ENCODE measurements at regions not wholly inside any gene's neighbourhood (a gene's known extent, or its start where the extent isn't known, plus 50 kb on each side); places are given as distances from the start of the nearest gene placed in this dataset.

- H3K4me3 ChIP-seq, result no peak overlapping the region
- no peak overlapping the region for H3K27ac ChIP-seq
- H3K36me3 ChIP-seq, result no peaks in the 10 kb centered on the region
- H3K4me1 ChIP-seq, result no peaks in the 10 kb centered on the region
- no peak overlapping the region for H3K9ac ChIP-seq (ENCODE audit: low read depth in 2 of 2, low read length in 2 of 2)
- no peaks in the 10 kb centered on the region for H3K27me3 ChIP-seq
- intact Hi-C loops (cut with DNase I), result no loop called here
- TF ChIP-seq CTCF (IDR thresholded peaks at IDR 0.05), result no peak
- DNase-seq, result peak; percentile 25
- H3K9me3 ChIP-seq, result no peaks in the 10 kb centered on the region
Measured at GRCh38 chr2:173607606-173608311, 253.1 kb downstream of the CDCA7 start.

- intact Hi-C loops (cut with DNase I), result no loop called here
- H3K36me3 ChIP-seq, result no peaks in the 10 kb centered on the region
- no peak for TF ChIP-seq CTCF (IDR thresholded peaks at IDR 0.05)
Measured at GRCh38 chr2:173611121-173611520, 256.4 kb downstream of the CDCA7 start.

GRCh38 chr2:173612354-173612753 is 257.7 kb downstream of the CDCA7 start:
- Histone ChIP-seq H3K4me3 (no peak overlapping the region), H3K27ac (no peak overlapping the region), H3K9ac (ENCODE audit: low read depth in 2 of 2, low read length in 2 of 2) (no peak overlapping the region), H3K36me3 (no peaks in the 10 kb centered on the region), H3K9me3 (no peaks in the 10 kb centered on the region), H3K4me1 (no peaks in the 10 kb centered on the region), H3K27me3 (no peaks in the 10 kb centered on the region)
- intact Hi-C loops (cut with DNase I), result no loop called here
- TF ChIP-seq CTCF (IDR thresholded peaks at IDR 0.05), result no peak
- DNase-seq, result no peak

More at GRCh38 chr2:173611121-173611520, 256.4 kb downstream of the CDCA7 start:
- Histone ChIP-seq H3K9me3 (no peaks in the 10 kb centered on the region), H3K4me3 (no peak overlapping the region), H3K9ac (ENCODE audit: low read depth in 2 of 2, low read length in 2 of 2) (no peak overlapping the region), H3K27me3 (no peaks in the 10 kb centered on the region), H3K27ac (no peak overlapping the region), H3K4me1 (no peaks in the 10 kb centered on the region)
- DNase-seq, result no peak

- Histone ChIP-seq H3K36me3 (no peaks in the 10 kb centered on the region), H3K27ac (no peak overlapping the region), H3K9ac (ENCODE audit: low read depth in 2 of 2, low read length in 2 of 2) (no peak overlapping the region), H3K4me3 (no peak overlapping the region), H3K4me1 (no peaks in the 10 kb centered on the region), H3K27me3 (no peaks in the 10 kb centered on the region), H3K9me3 (no peaks in the 10 kb centered on the region)
- no peak for DNase-seq
- intact Hi-C loops (cut with DNase I), result no loop called here
- no peak for TF ChIP-seq CTCF (IDR thresholded peaks at IDR 0.05)
Measured at GRCh38 chr2:173613386-173613785, 258.7 kb downstream of the CDCA7 start.

- DNase-seq, result no peak
- H3K4me3 ChIP-seq, result no peak overlapping the region
- no peak for TF ChIP-seq CTCF (IDR thresholded peaks at IDR 0.05)
- H3K27me3 ChIP-seq, result no peaks in the 10 kb centered on the region
- H3K9me3 ChIP-seq, result no peaks in the 10 kb centered on the region
- H3K27ac ChIP-seq, result no peak overlapping the region
- no peaks in the 10 kb centered on the region for H3K36me3 ChIP-seq
- no peaks in the 10 kb centered on the region for H3K4me1 ChIP-seq
- intact Hi-C loops (cut with DNase I), result no loop called here
- H3K9ac ChIP-seq (ENCODE audit: low read depth in 2 of 2, low read length in 2 of 2), result no peak overlapping the region
Measured at GRCh38 chr2:173614265-173614930, 259.7 kb downstream of the CDCA7 start.

Data from colonic mucosa (tissue), 4 donors.